Aorta (tissue), 5 donors: ENCODE measurements at regions not wholly inside any gene's neighbourhood (a gene's known extent, or its start where the extent isn't known, plus 50 kb on each side); places are given as distances from the start of the nearest gene placed in this dataset.

ENCODE experiments used
- ATAC-seq: fragments of 200-7000 bp; cut with Tn5 transposase; one replicate; pipeline ENCODE4 v1.9.1; 2022; ENCODE audit warnings: moderate library complexity; ENCODE audit not compliant: low FRiP score
- DNase-seq, 2 donors: peaks; one replicate each; pipeline ENCODE4 v3.0.0-alpha.2; 2020
- H3K27ac ChIP-seq, 2 donors: one replicate each; pipeline ENCODE4 v1.5.1; 2013; ENCODE audit warnings: low read length in 2 of 2, mild to moderate bottlenecking in 2 of 2, moderate library complexity in 2 of 2, control low read depth in 1 of 2, inconsistent platforms in 1 of 2, low read depth in 1 of 2
- H3K27me3 ChIP-seq, 2 donors: one replicate each; pipeline ENCODE4 v1.6.1; 2013; ENCODE audit warnings: control low read depth in 1 of 2, low read length in 1 of 2, mild to moderate bottlenecking in 1 of 2, moderate library complexity in 1 of 2; ENCODE audit not compliant: insufficient read depth in 2 of 2, control insufficient read depth in 1 of 2
- H3K36me3 ChIP-seq, 2 donors: one replicate each; pipeline ENCODE4 v1.6.1; 2013; ENCODE audit warnings: control low read depth in 1 of 2, low read length in 1 of 2, mild to moderate bottlenecking in 1 of 2; ENCODE audit not compliant: insufficient read depth in 2 of 2, control insufficient read depth in 1 of 2
- H3K4me1 ChIP-seq, 2 donors: one replicate each; pipeline ENCODE4 v1.6.1; 2013; ENCODE audit warnings: low read length in 2 of 2, control low read depth in 1 of 2, mild to moderate bottlenecking in 1 of 2, moderate library complexity in 1 of 2; ENCODE audit not compliant: insufficient read depth in 2 of 2, control insufficient read depth in 1 of 2
- H3K4me3 ChIP-seq, 2 donors: one replicate each; pipeline ENCODE4 v1.5.1; 2013; ENCODE audit warnings: low read length in 2 of 2, control low read depth in 1 of 2, mild to moderate bottlenecking in 1 of 2
- H3K9me3 ChIP-seq: one replicate; pipeline ENCODE4 v1.6.1; 2013; ENCODE audit warnings: mild to moderate bottlenecking, low read length; ENCODE audit not compliant: control insufficient read depth
- WGBS, 2 donors: extraction: QIAGEN DNeasy Blood & Tissue Kit; methylation state at CpG; one replicate each; pipeline ENCODE4 v1.1.7; 2013; 5-methylcytosine and 5-hydroxymethylcytosine counted together
- intact Hi-C, 2 donors: fragments of 100-400 bp; cut with DNase I; formaldehyde crosslinking; loops; one replicate each; pipeline versions ENCODE4 v1.14.2 to v1.15.0; 2022
- donor health status: healthy with polysubstance abuse.
- donor health status: Bipolar disorder and iron deficiency.
- donor health status: DM: no; HTN: no; CAD: no.
- donor health status: DM: no; HTN: no; CAD: no.
- donor health status: DM: yes; HTN: yes; CAD: no.

DNA sequence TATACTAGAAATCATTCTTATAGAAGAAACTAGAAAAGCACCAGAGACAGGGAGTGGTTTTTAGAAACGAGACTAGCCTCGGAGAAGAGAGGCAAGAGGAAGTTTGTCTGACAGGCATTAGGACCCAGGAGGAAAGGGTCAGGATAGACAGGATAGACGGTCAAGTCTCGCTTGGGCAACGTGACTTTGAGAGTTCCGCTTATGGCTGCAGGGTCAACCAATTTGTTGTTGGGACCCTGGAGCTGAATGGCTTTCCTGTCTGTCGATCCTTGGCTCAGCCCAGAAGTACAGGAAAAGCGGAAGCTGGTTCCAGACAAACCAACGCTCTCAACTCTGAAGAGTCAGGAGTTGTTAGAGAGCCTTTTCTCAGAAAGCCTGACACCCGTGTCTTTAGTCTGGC is 191.2 kb downstream of the FZD1 start:
- H3K9me3 ChIP-seq: peaks cover 2% of the 10 kb centered on the region
- 91 to 94% methylated on average over 10 of the region's 10 CpGs for WGBS, 2 donors
- ATAC-seq (no peak), DNase-seq (no peak)
- H3K4me3 ChIP-seq: no peak overlapping the region
- H3K36me3 ChIP-seq: no peaks in the 10 kb centered on the region
- intact Hi-C loops: no loop called here
- H3K27ac ChIP-seq: no peak overlapping the region
- no peaks in the 10 kb centered on the region for H3K4me1 ChIP-seq
- H3K27me3 ChIP-seq: no peaks in the 10 kb centered on the region

GRCh38 chr7:91457208-91457607 is 193.0 kb downstream of the FZD1 start:
- Histone ChIP-seq H3K27ac (no peak overlapping the region), H3K36me3 (no peaks in the 10 kb centered on the region), H3K27me3 (no peaks in the 10 kb centered on the region), H3K4me1 (no peaks in the 10 kb centered on the region), H3K4me3 (no peak overlapping the region), H3K9me3 (peaks cover 2% of the 10 kb centered on the region)
- no peak for DNase-seq
- intact Hi-C loops: no loop called here
- ATAC-seq: no peak
- 3 to 11% methylated on average over 1 of the region's 1 CpG for WGBS, 2 donors

GRCh38 chr7:91459539-91459938 is 195.3 kb downstream of the FZD1 start:
- no peaks in the 10 kb centered on the region for H3K36me3 ChIP-seq
- H3K4me3 ChIP-seq: no peak overlapping the region
- H3K9me3 ChIP-seq: peaks cover 2% of the 10 kb centered on the region
- H3K27me3 ChIP-seq: no peaks in the 10 kb centered on the region
- H3K4me1 ChIP-seq: peaks cover 0 to 2% of the 10 kb centered on the region in 2 donors
- no peak overlapping the region for H3K27ac ChIP-seq
- WGBS, 2 donors: 55 to 58% methylated on average over 2 of the region's 2 CpGs
- DNase-seq: no peak
- intact Hi-C loops: no loop called here
- no peak for ATAC-seq

- no peaks in the 10 kb centered on the region for H3K9me3 ChIP-seq
- intact Hi-C loops: loop anchor here in 1 of 2 donors (5.0 kb wide), 1 partner anchor 195 kb away; no protein-coding TSS in a partner anchor
- DNase-seq (no peak), ATAC-seq (no peak)
- H3K27ac ChIP-seq: no peak overlapping the region
- no peaks in the 10 kb centered on the region for H3K27me3 ChIP-seq
- no peaks in the 10 kb centered on the region for H3K36me3 ChIP-seq
- peaks cover 0 to 7% of the 10 kb centered on the region in 2 donors for H3K4me1 ChIP-seq
- no peak overlapping the region for H3K4me3 ChIP-seq
- WGBS, 2 donors: 4 to 6% methylated on average over 1 of the region's 1 CpG
Measured at GRCh38 chr7:91462316-91462715, 198.1 kb downstream of the FZD1 start.

GRCh38 chr7:91463330-91463729 is 199.1 kb downstream of the FZD1 start:
- Histone ChIP-seq H3K4me1 (peaks cover 0 to 7% of the 10 kb centered on the region in 2 donors), H3K27me3 (no peaks in the 10 kb centered on the region), H3K27ac (no peak overlapping the region), H3K4me3 (no peak overlapping the region), H3K9me3 (no peaks in the 10 kb centered on the region), H3K36me3 (no peaks in the 10 kb centered on the region)
- intact Hi-C loops: loop anchor here in 1 of 2 donors (5.0 kb wide), 1 partner anchor 196 kb away; no protein-coding TSS in a partner anchor
- DNase-seq (no peak), ATAC-seq (peak; percentile 54)
- WGBS, 2 donors: 90 to 91% methylated on average over 15 of the region's 15 CpGs

DNA sequence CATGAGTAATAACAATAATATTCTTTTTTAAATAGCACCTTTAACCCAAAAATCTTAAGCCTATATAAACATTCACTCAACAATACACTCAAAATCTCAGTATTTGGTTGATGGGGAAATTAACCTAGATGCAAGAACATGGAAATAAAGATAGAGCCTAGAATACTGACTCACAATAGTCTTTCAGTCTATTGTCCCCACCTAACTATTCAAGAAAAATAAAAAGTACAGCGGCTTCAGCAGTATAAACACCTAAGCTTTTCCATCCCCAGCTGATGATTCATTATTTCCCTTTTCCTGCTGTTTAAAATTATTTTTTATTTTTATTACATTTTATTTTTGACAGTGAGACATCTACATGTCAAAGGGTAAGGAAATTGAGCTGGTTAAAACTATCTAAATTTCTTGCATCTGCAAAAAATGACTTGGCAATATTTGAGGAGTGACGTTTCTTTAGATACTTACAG is 201.4 kb downstream of the FZD1 start:
- WGBS, 2 donors: 4 to 6% methylated on average over 2 of the region's 2 CpGs
- no peaks in the 10 kb centered on the region for H3K27me3 ChIP-seq
- H3K27ac ChIP-seq: no peak overlapping the region
- H3K9me3 ChIP-seq: no peaks in the 10 kb centered on the region
- DNase-seq: no peak
- H3K36me3 ChIP-seq: no peaks in the 10 kb centered on the region
- peaks cover 0 to 7% of the 10 kb centered on the region in 2 donors for H3K4me1 ChIP-seq
- no peak overlapping the region for H3K4me3 ChIP-seq
- no peak for ATAC-seq
- intact Hi-C loops: loop anchor here in 1 of 2 donors (5.0 kb wide), 1 partner anchor 383 kb away; no protein-coding TSS in a partner anchor

- no peaks in the 10 kb centered on the region for H3K27me3 ChIP-seq
- intact Hi-C loops: loop anchor here in 1 of 2 donors (5.0 kb wide), 1 partner anchor 386 kb away; no protein-coding TSS in a partner anchor
- no peak overlapping the region for H3K4me3 ChIP-seq
- H3K9me3 ChIP-seq: no peaks in the 10 kb centered on the region
- ATAC-seq: no peak
- peaks cover 0 to 7% of the 10 kb centered on the region in 2 donors for H3K4me1 ChIP-seq
- H3K27ac ChIP-seq: no peak overlapping the region
- DNase-seq: no peak
- no peaks in the 10 kb centered on the region for H3K36me3 ChIP-seq
Measured at GRCh38 chr7:91468256-91468655, 204.0 kb downstream of the FZD1 start.

- no peak overlapping the region for H3K4me3 ChIP-seq
- H3K27me3 ChIP-seq: no peaks in the 10 kb centered on the region
- DNase-seq: no peak
- WGBS, 2 donors: 39 to 49% methylated on average over 1 of the region's 1 CpG
- H3K36me3 ChIP-seq: no peaks in the 10 kb centered on the region
- H3K9me3 ChIP-seq: no peaks in the 10 kb centered on the region
- no peak for ATAC-seq
- no peak overlapping the region for H3K27ac ChIP-seq
- intact Hi-C loops: no loop called here
- H3K4me1 ChIP-seq: no peaks in the 10 kb centered on the region
Measured at GRCh38 chr7:91473619-91474018, 209.4 kb downstream of the FZD1 start.

- DNase-seq: no peak
- 90 to 94% methylated on average over 1 of the region's 1 CpG for WGBS, 2 donors
- Histone ChIP-seq H3K9me3 (no peaks in the 10 kb centered on the region), H3K27ac (no peak overlapping the region), H3K4me1 (no peaks in the 10 kb centered on the region), H3K36me3 (no peaks in the 10 kb centered on the region), H3K27me3 (no peaks in the 10 kb centered on the region), H3K4me3 (no peak overlapping the region)
- ATAC-seq: no peak
- intact Hi-C loops: no loop called here
Measured at GRCh38 chr7:91474074-91474473, 209.8 kb downstream of the FZD1 start.
